ENCODE measurements at regions not wholly inside any gene's neighbourhood (a gene's known extent, or its start where the extent isn't known, plus 50 kb on each side); places are given as distances from the start of the nearest gene placed in this dataset.

- Histone ChIP-seq H3K9ac (ENCODE audit: low read length) (no peak overlapping the region), H3F3A (ENCODE audit: insufficient read depth, low read length, poor library complexity, severe bottlenecking) (no peaks in the 10 kb centered on the region), H3K27me3 (ENCODE audit: insufficient read depth, low read depth, low read length) (no peaks in the 10 kb centered on the region), H3K36me3 (ENCODE audit: insufficient read depth, low read length) (no peaks in the 10 kb centered on the region), H3K79me2 (replicated peaks; ENCODE audit: insufficient read depth, low read length) (no peaks in the 10 kb centered on the region), H2AFZ (ENCODE audit: low read depth, low read length) (no peak overlapping the region), H3K27ac (ENCODE audit: low read length) (no peak overlapping the region), H3K4me3 (ENCODE audit: low read length) (no peak overlapping the region), H3K4me2 (ENCODE audit: low read length) (no peak overlapping the region), H4K20me1 (ENCODE audit: insufficient read depth) (no peaks in the 10 kb centered on the region), H3K9me2 (ENCODE audit: insufficient read depth, low read length) (no peaks in the 10 kb centered on the region), H3K9me3 (ENCODE audit: low read length) (no peaks in the 10 kb centered on the region)
- no peak for TF ChIP-seq EP300 (conservative IDR thresholded peaks at IDR 0.05; ENCODE audit: poor library complexity, severe bottlenecking)
These were observed 151.8 kb downstream of the RHOU start for GRCh38 chr1:228887101-228887500.

- Histone ChIP-seq H3K9ac (ENCODE audit: low read length) (no peak overlapping the region), H3K27me3 (ENCODE audit: insufficient read depth, low read depth, low read length) (no peaks in the 10 kb centered on the region), H3F3A (ENCODE audit: insufficient read depth, low read length, poor library complexity, severe bottlenecking) (no peaks in the 10 kb centered on the region), H4K20me1 (ENCODE audit: insufficient read depth) (no peaks in the 10 kb centered on the region), H3K79me2 (replicated peaks; ENCODE audit: insufficient read depth, low read length) (no peaks in the 10 kb centered on the region), H3K4me3 (ENCODE audit: low read length) (no peak overlapping the region), H3K36me3 (ENCODE audit: insufficient read depth, low read length) (no peaks in the 10 kb centered on the region), H2AFZ (ENCODE audit: low read depth, low read length) (no peak overlapping the region), H3K4me2 (ENCODE audit: low read length) (no peak overlapping the region), H3K9me2 (ENCODE audit: insufficient read depth, low read length) (no peaks in the 10 kb centered on the region), H3K27ac (ENCODE audit: low read length) (no peak overlapping the region), H3K9me3 (ENCODE audit: low read length) (no peaks in the 10 kb centered on the region)
- TF ChIP-seq TAF1 (IDR thresholded peaks at IDR 0.05; ENCODE audit: low read depth) (no peak), REST (IDR thresholded peaks at IDR 0.05; ENCODE audit: borderline replicate concordance) (no peak), RAD21 (conservative IDR thresholded peaks at IDR 0.05) (no peak), EZH2 (IDR thresholded peaks at IDR 0.05; ENCODE audit: borderline replicate concordance, insufficient read depth, low read length, poor library complexity, severe bottlenecking) (no peak), MXI1 (conservative IDR thresholded peaks at IDR 0.05; ENCODE audit: poor library complexity, severe bottlenecking) (no peak), SMC3 (conservative IDR thresholded peaks at IDR 0.05; ENCODE audit: poor library complexity) (no peak), POLR2AphosphoS5 (IDR thresholded peaks at IDR 0.05) (no peak), CTCF (IDR thresholded peaks at IDR 0.05; ENCODE audit: poor library complexity, severe bottlenecking) (no peak), EP300 (conservative IDR thresholded peaks at IDR 0.05; ENCODE audit: poor library complexity, severe bottlenecking) (no peak)
These were observed 152.7 kb downstream of the RHOU start for GRCh38 chr1:228887960-228888359.

- no peaks in the 10 kb centered on the region for H3F3A ChIP-seq (ENCODE audit: insufficient read depth, low read length, poor library complexity, severe bottlenecking)
- no peaks in the 10 kb centered on the region for H3K36me3 ChIP-seq (ENCODE audit: insufficient read depth, low read length)
- no peak overlapping the region for H3K4me3 ChIP-seq (ENCODE audit: low read length)
- H4K20me1 ChIP-seq (ENCODE audit: insufficient read depth) = no peaks in the 10 kb centered on the region
- no peaks in the 10 kb centered on the region for H3K27me3 ChIP-seq (ENCODE audit: insufficient read depth, low read depth, low read length)
- H3K79me2 ChIP-seq (replicated peaks; ENCODE audit: insufficient read depth, low read length) = no peaks in the 10 kb centered on the region
- H3K9ac ChIP-seq (ENCODE audit: low read length) = no peak overlapping the region
- no peak overlapping the region for H3K27ac ChIP-seq (ENCODE audit: low read length)
- TF ChIP-seq TAF1 (IDR thresholded peaks at IDR 0.05; ENCODE audit: low read depth) (no peak), CTCF (IDR thresholded peaks at IDR 0.05; ENCODE audit: poor library complexity, severe bottlenecking) (no peak), MXI1 (conservative IDR thresholded peaks at IDR 0.05; ENCODE audit: poor library complexity, severe bottlenecking) (no peak), RAD21 (conservative IDR thresholded peaks at IDR 0.05) (no peak), POLR2AphosphoS5 (IDR thresholded peaks at IDR 0.05) (no peak), EP300 (conservative IDR thresholded peaks at IDR 0.05; ENCODE audit: poor library complexity, severe bottlenecking) (no peak), EZH2 (IDR thresholded peaks at IDR 0.05; ENCODE audit: borderline replicate concordance, insufficient read depth, low read length, poor library complexity, severe bottlenecking) (no peak), REST (IDR thresholded peaks at IDR 0.05; ENCODE audit: borderline replicate concordance) (no peak)
- H3K9me3 ChIP-seq (ENCODE audit: low read length) = no peaks in the 10 kb centered on the region
- no peaks in the 10 kb centered on the region for H3K9me2 ChIP-seq (ENCODE audit: insufficient read depth, low read length)
- no peak overlapping the region for H3K4me2 ChIP-seq (ENCODE audit: low read length)
- H2AFZ ChIP-seq (ENCODE audit: low read depth, low read length) = no peak overlapping the region
These were observed 154.0 kb downstream of the RHOU start for GRCh38 chr1:228889289-228889688.
